Epithelial cell of proximal tubule (primary cell): ENCODE measurements at regions not wholly inside any gene's neighbourhood (a gene's known extent, or its start where the extent isn't known, plus 50 kb on each side); places are given as distances from the start of the nearest gene placed in this dataset.

ENCODE experiments used
- DNase-seq: peaks from one replicate; pipeline ENCODE4 v3.0.0-alpha.2; 2011; ENCODE audit warnings: low read depth
- H3K4me3 ChIP-seq: 2 replicates; pipeline ENCODE4 v1.5.1; 2011; ENCODE audit warnings: low read depth, mild to moderate bottlenecking, low read length
- TF ChIP-seq, protein P1 (sequence below): conservative IDR thresholded peaks from 2 replicates; pipeline ENCODE4 v1.5.1; 2012; ENCODE audit warnings: low read depth, mild to moderate bottlenecking, low read length

GRCh38 chr2:236843161-236843968, 242.3 kb upstream of the COPS8 start:
- DNase-seq = no peak
- TF ChIP-seq, protein P1, sequence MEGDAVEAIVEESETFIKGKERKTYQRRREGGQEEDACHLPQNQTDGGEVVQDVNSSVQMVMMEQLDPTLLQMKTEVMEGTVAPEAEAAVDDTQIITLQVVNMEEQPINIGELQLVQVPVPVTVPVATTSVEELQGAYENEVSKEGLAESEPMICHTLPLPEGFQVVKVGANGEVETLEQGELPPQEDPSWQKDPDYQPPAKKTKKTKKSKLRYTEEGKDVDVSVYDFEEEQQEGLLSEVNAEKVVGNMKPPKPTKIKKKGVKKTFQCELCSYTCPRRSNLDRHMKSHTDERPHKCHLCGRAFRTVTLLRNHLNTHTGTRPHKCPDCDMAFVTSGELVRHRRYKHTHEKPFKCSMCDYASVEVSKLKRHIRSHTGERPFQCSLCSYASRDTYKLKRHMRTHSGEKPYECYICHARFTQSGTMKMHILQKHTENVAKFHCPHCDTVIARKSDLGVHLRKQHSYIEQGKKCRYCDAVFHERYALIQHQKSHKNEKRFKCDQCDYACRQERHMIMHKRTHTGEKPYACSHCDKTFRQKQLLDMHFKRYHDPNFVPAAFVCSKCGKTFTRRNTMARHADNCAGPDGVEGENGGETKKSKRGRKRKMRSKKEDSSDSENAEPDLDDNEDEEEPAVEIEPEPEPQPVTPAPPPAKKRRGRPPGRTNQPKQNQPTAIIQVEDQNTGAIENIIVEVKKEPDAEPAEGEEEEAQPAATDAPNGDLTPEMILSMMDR = no peak
- no peak overlapping the region for H3K4me3 ChIP-seq

GRCh38 chr2:236844711-236845110, 241.0 kb upstream of the COPS8 start:
- TF ChIP-seq, protein P1 = no peak
- no peak for DNase-seq

GRCh38 chr2:236847023-236847422, 238.7 kb upstream of the COPS8 start:
- H3K4me3 ChIP-seq = no peak overlapping the region
- no peak for DNase-seq
- TF ChIP-seq, protein P1 = no peak

More at GRCh38 chr2:236844711-236845110, 241.0 kb upstream of the COPS8 start:
- no peak overlapping the region for H3K4me3 ChIP-seq

DNA sequence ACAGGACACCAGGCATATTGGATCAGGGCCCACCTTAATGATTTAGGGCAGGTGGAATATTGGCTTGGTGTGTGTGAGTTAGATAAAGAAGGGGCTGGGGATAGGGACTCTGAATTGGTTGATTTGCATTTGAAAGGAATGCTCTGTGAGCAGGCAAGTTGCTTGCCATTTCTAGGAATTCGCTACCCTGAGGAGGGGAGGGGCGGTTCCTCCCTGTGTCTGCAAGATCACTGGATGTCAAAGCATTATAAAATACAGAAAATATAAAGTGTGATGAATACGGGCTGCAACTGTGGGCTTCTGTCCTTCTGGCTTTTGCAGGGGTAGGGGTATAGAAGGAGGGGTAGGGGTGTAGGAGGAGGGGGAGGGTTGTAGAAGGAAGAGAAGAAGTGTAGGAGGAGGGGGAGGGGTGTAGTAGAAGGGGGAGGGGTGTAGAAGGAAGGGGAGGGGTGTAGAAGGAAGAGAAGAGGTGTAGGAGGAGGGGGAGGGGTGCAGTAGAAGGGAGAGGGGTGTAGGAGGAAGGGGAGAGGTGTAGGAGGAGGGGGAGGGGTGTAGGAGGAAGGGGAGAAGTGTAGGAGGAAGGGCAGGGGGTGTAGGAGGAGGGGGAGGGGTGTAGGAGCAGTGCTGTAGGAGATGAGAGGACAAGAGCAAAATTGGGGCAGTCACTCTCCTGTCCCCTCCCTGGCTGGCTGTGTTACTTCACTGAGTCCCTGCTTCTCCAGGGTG, 238.0 kb upstream of the COPS8 start:
- no peak for DNase-seq
- no peak overlapping the region for H3K4me3 ChIP-seq
- TF ChIP-seq, protein P1 = no peak

GRCh38 chr2:236848501-236848900, 237.2 kb upstream of the COPS8 start:
- TF ChIP-seq, protein P1 = no peak
- DNase-seq = no peak

GRCh38 chr2:236849508-236849907, 236.2 kb upstream of the COPS8 start:
- no peak overlapping the region for H3K4me3 ChIP-seq
- DNase-seq = no peak
- TF ChIP-seq, protein P1 = no peak

More at GRCh38 chr2:236848501-236848900, 237.2 kb upstream of the COPS8 start:
- no peak overlapping the region for H3K4me3 ChIP-seq

GRCh38 chr2:236849940-236850339, 235.7 kb upstream of the COPS8 start:
- TF ChIP-seq, protein P1 = no peak
- H3K4me3 ChIP-seq = no peak overlapping the region
- no peak for DNase-seq
